ENCODE measurements at regions not wholly inside any gene's neighbourhood (a gene's known extent, or its start where the extent isn't known, plus 50 kb on each side); places are given as distances from the start of the nearest gene placed in this dataset.
A peak's percentile ranks its signal among the peaks of the same experiment; 100 is the strongest.

GRCh38 chr13:87058786-87059329 is 612.3 kb upstream of the SLITRK5 start:
- Histone ChIP-seq H3K4me3 (replicated peaks in 1 of 3; ENCODE audit: insufficient read depth in 1 of 3, low read depth in 2 of 3, low read length in 3 of 3) (no peak overlapping the region), H3K9me3 (ENCODE audit: low read length) (no peaks in the 10 kb centered on the region), H4K20me1 (ENCODE audit: insufficient read depth, low read length) (no peaks in the 10 kb centered on the region), H3K4me2 (ENCODE audit: low read depth, low read length) (no peak overlapping the region), H3K36me3 (replicated peaks in 1 of 2; ENCODE audit: control insufficient read depth in 1 of 2, insufficient read depth in 2 of 2, low read length in 2 of 2) (no peaks in the 10 kb centered on the region), H3K27me3 (ENCODE audit: control insufficient read depth in 1 of 2, insufficient read depth in 2 of 2, low read length in 2 of 2) (no peaks in the 10 kb centered on the region), H3K79me2 (ENCODE audit: insufficient read depth, low read length) (no peaks in the 10 kb centered on the region), H3K9ac (ENCODE audit: insufficient read depth, low read depth, low read length) (no peak overlapping the region), H2AFZ (ENCODE audit: low read length) (peak overlapping the region; percentile 5), H3K4me1 (ENCODE audit: insufficient read depth, low read length) (no peaks in the 10 kb centered on the region), H3K27ac (ENCODE audit: extremely low read length, insufficient read depth, low read length) (no peak overlapping the region)
- DNase-seq (ENCODE audit: low spot score) (no peak), FAIRE-seq (no peak), ATAC-seq (no peak)
- no TSS peak for BruUV-seq (replicated peaks)
- TF ChIP-seq EED (CRISPR knock-in tag; IDR thresholded peaks at IDR 0.05) (no peak), ZNF879 (CRISPR knock-in tag; IDR thresholded peaks at IDR 0.05) (no peak)
- in situ Hi-C loops (cut with HindIII; ENCODE audit: extremely low pct_ligation_motif_present, low pct_unique_long_range_greater_than_20kb): no loop called here
- intact Hi-C loops (cut with micrococcal nuclease; ENCODE audit: unreplicated experiment): no loop called here
- ChIA-PET POLR2A (no interaction called here), CTCF (ENCODE audit: low intra/inter-chr PET ratio, low total read pairs) (no interaction called here)
- 3% methylated on average over 5 of the region's 5 CpGs for WGBS (ENCODE audit: low lambda C conversion rate)

GRCh38 chr13:87078947-87079795 is 592.0 kb upstream of the SLITRK5 start:
- ATAC-seq: no peak
- FAIRE-seq: no peak
- Histone ChIP-seq H3K9ac (ENCODE audit: insufficient read depth, low read depth, low read length) (no peak overlapping the region), H3K27ac (ENCODE audit: extremely low read length, insufficient read depth, low read length) (no peak overlapping the region), H3K27me3 (ENCODE audit: control insufficient read depth in 1 of 2, insufficient read depth in 2 of 2, low read length in 2 of 2) (no peaks in the 10 kb centered on the region), H4K20me1 (ENCODE audit: insufficient read depth, low read length) (no peaks in the 10 kb centered on the region), H3K36me3 (replicated peaks in 1 of 2; ENCODE audit: control insufficient read depth in 1 of 2, insufficient read depth in 2 of 2, low read length in 2 of 2) (no peaks in the 10 kb centered on the region), H2AFZ (ENCODE audit: low read length) (no peak overlapping the region), H3K79me2 (ENCODE audit: insufficient read depth, low read length) (no peaks in the 10 kb centered on the region), H3K4me3 (replicated peaks in 1 of 3; ENCODE audit: insufficient read depth in 1 of 3, low read depth in 2 of 3, low read length in 3 of 3) (no peak overlapping the region), H3K4me1 (ENCODE audit: insufficient read depth, low read length) (no peaks in the 10 kb centered on the region), H3K4me2 (ENCODE audit: low read depth, low read length) (no peak overlapping the region), H3K9me3 (ENCODE audit: low read length) (no peaks in the 10 kb centered on the region)
- POLR2A ChIA-PET: no interaction called here
- CTCF ChIA-PET (ENCODE audit: low intra/inter-chr PET ratio, low total read pairs): no interaction called here
- no peak for DNase-seq (ENCODE audit: low spot score)
- intact Hi-C loops (cut with micrococcal nuclease; ENCODE audit: unreplicated experiment) (no loop called here), in situ Hi-C loops (cut with HindIII; ENCODE audit: extremely low pct_ligation_motif_present, low pct_unique_long_range_greater_than_20kb) (no loop called here)
- BruUV-seq (replicated peaks): no TSS peak
- 34% methylated on average over 14 of the region's 34 CpGs for WGBS (ENCODE audit: low lambda C conversion rate)
- no peak for TF ChIP-seq ZKSCAN8 (CRISPR knock-in tag; IDR thresholded peaks at IDR 0.05; ENCODE audit: borderline replicate concordance)
- no peak for TF ChIP-seq MBNL3 (CRISPR knock-in tag; conservative IDR thresholded peaks at IDR 0.05)
- no peak for TF ChIP-seq KLF15 (CRISPR knock-in tag; IDR thresholded peaks at IDR 0.05; ENCODE audit: borderline replicate concordance)
- no peak for TF ChIP-seq ZSCAN29 (CRISPR knock-in tag; conservative IDR thresholded peaks at IDR 0.05)
- no peak for TF ChIP-seq SMC3 (IDR thresholded peaks at IDR 0.05; ENCODE audit: low read length)
- no peak for TF ChIP-seq NFE2 (CRISPR knock-in tag; IDR thresholded peaks at IDR 0.05)
- TF ChIP-seq BHLHE40 (IDR thresholded peaks at IDR 0.05; ENCODE audit: low read length): no peak
- TF ChIP-seq, protein P1, sequence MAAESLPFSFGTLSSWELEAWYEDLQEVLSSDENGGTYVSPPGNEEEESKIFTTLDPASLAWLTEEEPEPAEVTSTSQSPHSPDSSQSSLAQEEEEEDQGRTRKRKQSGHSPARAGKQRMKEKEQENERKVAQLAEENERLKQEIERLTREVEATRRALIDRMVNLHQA (CRISPR knock-in tag; IDR thresholded peaks at IDR 0.05): no peak
- no peak for TF ChIP-seq RERE (CRISPR knock-in tag; IDR thresholded peaks at IDR 0.05; ENCODE audit: low read depth)
- no peak for TF ChIP-seq ZNF260 (CRISPR knock-in tag; IDR thresholded peaks at IDR 0.05; ENCODE audit: borderline replicate concordance, low read depth)

Data from HepG2 (cell line).